NCI-H2196 (cell line): ENCODE measurements at regions not wholly inside any gene's neighbourhood (a gene's known extent, or its start where the extent isn't known, plus 50 kb on each side); places are given as distances from the start of the nearest gene placed in this dataset.
"Not testable (repeated sequence)": the region's sequence is repeated elsewhere in the genome, so short reads cannot be mapped to it uniquely, and the experiment has no call there.

Source experiments
- DNase-seq: peaks from one replicate; lab custom pipeline; 2025; ENCODE audit not compliant: unreplicated experiment; lab: John Stamatoyannopoulos, UW

DNA sequence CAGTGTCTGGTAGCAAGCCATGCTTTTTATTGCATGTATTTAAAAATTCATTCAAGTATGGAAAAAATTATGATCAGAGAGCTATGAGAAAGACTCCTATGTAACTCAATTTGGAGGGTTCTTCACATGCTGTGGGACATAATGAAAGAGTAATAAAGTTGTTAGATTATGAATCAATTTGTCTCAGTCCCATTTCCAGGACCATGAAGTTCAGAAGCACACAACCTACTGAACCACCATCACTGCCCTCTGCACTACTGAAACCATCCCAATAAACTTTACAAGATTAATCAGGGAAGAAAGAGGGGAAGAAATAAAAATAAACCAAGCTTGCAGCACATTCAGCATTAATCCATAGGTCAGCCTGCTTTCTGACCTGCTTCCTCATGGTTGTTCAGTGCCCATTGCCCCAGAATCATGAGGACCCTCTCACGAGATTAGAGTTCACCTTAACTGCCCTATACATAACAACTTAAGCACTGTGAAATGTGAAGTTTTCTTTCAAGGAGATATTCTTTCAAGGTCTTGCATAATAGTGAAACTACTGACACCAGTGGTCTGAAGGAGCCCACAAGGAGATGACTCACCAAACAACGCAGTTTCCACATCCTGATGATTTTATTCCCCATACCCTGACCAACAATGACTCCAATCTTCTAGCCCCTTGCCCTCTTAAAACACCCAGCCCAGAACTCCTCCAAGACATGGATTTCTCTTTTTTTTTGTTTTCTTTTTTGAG, 171.5 kb upstream of the ADCY1 start:
- no peak for DNase-seq

DNA sequence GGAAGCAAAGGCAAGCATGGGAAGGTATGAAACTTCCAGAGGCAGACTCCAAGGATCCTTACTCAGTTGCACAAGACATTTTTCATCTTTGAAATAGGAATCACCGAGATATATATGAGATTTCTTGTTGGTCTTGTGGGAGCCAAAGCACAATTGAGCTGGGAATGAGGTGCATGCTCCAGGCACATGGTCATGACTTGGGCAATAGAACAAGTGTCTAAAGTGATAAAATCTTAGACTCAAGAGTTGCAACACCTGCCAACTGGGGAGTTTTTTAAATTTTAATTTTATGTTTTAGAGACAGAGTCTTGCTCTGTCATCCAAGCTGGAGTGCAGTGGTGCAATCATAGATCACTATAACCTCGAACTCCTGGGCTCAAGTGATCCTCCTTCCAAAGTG, 169.5 kb upstream of the ADCY1 start:
- no peak for DNase-seq

DNA sequence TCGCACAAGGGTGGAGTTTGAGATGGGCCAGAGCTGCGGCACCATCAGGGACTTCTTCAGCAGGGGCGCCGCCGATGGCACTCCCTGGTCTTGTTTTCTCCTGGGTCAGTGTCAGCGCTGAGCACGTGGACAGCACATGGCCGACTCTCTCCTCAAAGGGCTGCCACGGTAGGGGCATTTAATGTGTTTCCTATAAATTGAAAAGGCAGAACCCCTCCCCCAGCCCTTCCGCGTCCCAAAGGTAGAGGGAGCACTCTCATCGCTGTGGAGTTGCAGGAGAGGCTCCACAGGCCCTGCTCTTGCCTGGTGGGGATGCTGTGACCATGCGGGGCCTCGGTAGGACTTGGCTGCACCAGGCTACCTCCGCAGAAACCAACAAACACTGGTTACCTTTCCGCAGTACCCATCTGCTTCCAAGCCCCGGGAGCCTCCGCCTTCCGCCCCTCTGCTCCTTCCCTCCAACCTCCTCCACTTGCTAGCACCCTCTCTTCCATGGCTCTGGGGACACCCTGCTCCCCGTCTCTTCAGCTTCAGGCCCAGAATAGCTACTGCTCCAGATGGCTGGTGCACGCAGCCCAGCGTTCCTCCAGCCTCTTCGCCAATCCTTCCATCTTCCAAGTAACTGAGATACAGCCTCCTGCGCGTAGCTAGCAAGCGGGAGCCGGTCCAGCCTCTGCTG, 166.3 kb upstream of the ADCY1 start:
- peak; percentile 5 for DNase-seq

DNA sequence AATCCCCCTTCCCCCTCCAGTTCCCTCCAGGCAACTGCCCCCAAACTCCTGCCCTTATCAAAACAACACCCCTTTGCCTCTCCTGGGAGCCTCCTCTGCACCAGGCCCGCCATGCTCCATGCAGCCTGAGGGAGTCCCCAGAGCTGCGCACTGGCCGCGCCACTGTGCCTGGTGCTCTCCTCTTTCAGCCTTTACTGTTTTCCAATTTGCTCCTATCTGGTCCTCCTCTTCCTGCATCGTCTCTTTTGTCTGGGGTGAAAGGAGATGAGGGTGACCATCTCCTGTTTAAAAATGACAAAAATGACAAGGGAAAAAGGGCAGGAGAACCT, 165.8 kb upstream of the ADCY1 start:
- DNase-seq = no peak

DNA sequence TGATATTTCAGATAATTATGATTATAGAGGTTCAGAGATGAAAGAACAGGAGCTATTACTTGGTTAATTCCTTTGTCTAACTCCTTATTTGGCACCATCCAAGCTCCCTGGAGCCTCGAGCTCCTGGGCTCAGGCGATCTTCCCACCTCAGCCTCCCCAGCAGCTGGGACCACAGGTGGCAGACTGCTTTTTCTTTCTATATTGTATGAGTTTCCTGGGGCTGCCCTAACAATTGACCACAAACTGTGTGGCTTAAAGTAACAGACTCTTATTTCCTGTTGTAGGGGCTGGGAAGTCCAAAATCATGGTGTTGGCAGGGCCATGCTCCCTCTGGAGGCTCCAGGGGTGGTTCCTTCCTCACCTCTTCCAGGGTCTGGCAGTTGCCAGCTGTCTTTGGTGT, 163.3 kb upstream of the ADCY1 start:
- no peak for DNase-seq

DNA sequence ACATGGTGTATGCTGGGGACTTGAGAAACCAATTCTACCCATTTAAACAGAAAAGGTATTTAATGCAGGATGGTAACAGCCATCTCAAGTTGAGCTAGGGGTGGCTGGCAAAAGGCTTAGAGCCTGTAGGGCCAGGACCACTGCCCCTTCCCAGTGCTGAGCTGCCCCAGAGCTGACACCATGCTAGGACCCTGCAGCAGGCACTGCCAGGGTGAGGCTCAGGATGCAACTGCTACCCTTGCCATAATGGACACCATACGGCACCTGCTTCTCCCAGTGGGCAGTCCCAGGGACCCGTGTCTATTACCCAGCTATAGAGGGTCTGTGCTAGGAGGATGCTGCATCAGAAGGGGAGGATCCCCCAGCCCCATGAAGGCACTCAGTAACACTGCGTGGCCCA, 160.7 kb upstream of the ADCY1 start:
- DNase-seq = no peak

DNA sequence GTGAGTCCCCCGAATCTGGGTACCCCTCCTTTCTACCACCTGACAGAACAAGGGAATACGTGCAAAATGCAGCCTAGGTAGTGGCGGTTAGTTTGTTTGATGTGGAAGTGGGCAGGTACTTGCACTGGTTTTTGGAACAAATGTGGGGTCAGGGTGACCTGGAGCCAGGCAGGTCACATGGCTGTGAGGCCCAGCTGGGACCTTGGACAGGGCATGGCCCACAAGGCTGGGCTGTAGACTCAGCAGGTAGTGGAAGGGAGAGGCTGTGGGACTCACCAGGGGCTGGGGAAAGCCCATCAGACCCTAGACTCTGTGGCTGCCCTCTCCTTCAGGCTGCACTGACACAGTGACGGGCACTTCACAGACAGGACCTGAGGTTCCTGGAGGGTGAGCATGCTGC, 159.9 kb upstream of the ADCY1 start:
- DNase-seq = no peak

DNA sequence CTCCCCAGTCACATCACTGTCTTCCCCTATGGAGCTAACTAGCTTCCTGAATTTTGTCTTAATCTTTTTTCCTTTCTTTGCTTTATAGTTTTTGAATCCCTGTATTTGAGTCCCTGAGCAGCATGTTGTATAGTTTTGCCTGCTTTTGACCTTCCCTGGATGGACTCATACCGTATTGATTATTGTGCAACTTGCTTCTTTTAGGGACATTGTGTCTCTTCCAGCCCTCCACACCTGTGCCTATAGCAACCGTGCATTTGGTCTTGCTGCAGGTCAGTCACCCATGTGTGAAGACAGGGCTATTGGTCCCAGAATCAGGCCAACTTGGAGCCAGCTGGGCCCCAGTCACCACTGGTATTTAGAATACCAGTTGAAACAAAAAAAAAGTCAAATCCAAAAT, 158.9 kb upstream of the ADCY1 start:
- no peak for DNase-seq

DNA sequence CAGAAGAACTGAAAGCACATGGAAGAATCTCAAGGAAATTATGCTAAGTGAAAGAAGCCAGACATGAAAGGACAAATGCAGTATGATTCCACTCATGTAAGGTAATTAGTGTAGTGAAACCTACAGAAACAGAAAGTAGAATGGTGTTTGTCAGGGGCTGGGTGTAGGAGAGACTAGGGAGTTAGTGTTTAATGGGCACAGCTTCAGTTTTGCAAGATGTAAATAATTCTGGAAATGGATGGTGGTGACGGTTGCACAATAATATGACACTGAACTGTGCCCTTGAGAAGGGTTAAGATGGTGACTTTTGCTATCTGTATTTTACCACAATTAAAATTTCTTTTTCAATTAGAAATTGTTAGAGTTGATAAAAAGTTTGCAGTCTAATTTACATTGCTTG, 157.3 kb upstream of the ADCY1 start:
- DNase-seq = no peak

DNA sequence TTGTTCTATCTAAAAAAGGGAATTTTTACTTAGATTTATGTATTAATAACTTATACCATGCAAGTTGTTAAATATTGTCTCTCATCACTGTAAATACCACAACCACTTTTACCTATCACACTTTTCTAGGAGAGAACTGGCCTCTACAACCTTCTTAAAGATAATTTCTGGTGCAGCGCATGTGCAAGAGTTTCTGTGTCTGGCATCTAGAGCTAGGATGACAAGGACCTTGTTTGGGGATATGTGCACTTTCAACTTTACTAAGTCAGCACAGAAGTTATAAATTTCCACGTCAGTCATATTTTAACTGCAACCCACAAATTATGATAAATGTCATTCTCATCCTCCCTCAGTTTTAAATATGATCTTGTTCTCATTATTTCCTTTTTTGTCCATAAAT, 156.9 kb upstream of the ADCY1 start:
- no peak for DNase-seq

DNA sequence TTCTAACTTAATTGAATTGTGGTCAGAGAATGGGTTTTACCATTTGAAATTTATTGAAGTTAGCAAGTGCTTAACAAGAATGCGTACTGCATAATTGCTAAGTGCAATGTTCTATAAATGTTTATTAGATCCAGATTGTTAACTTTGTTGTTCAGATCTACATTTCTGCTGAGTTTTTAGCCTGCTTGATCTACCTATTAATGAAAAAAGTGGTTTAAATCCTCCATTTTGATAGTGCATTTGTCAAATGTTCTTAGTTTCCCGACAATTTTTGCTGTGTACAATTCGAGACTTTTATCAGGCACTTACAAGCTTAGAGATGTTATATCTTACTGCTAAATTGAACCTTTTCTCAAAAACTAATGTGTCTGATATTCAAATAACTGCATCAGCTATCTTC, 156.4 kb upstream of the ADCY1 start:
- no peak for DNase-seq

DNA sequence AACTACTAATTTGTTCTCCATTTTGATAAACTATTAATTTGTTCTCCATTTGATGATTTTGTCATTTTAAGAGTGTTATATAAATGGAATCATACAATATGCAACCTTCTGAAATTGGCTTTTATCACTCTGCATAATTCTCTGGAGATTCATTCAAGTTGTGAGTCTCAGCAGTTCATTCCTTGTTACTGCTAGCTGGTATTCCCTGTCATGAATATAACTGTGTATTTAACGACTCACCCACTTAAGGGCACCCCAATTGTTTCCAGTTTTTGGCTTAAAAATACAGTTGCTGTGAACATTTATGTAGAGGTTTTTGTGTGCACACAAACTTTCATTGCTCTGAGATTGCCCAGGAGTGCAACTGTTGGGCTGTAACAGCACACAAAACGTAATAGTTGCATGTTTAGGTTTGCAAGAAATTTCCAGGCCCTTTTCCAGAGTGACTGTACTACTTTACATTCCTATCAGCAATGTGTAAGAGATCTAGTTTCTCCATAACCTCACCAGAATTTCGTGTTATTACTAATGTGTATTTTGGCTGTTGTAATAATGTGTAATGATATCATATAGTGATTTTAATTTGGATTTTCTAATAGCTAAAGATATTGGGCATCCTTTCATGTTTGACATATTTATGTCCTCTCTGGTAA, 153.2 kb upstream of the ADCY1 start:
- DNase-seq = no peak

DNA sequence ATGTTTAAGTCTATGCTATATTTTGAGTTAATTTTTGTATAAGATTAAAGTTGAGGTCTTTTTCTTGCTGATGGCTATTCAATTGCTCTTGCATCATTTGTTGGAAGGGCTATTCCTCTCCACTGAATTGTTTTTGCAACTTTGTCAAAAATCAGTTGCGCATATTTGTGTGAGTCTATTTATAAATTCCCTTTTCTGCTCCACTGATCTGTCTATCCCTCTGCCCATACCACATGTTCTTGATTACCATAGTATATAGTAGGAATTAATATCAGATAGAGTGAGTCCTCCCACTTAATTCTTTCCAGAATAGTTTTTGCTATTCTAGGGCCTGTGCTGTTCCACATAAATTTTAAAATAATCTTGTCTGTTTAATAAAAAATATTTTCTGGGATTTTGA, 152.4 kb upstream of the ADCY1 start:
- no peak for DNase-seq

DNA sequence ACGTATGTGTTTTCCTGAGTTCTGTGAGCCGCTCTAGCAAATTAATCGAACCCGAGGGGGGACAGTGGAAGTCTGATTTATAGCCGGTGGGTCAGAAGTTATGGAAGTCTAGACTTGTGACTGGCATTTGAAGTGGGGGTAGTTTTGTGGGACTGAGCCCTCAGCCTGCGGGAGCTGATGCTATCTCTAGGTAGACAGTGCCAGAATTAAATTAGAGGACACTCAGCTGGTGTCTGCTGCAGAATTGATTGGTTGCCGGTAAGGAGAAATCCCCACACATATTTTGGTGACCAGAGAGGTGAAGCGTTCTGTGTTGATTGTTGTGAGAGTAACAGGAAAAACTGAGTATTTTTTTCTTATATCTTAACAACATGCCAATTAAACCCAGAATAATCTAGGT, 143.8 kb upstream of the ADCY1 start:
- DNase-seq = no peak

DNA sequence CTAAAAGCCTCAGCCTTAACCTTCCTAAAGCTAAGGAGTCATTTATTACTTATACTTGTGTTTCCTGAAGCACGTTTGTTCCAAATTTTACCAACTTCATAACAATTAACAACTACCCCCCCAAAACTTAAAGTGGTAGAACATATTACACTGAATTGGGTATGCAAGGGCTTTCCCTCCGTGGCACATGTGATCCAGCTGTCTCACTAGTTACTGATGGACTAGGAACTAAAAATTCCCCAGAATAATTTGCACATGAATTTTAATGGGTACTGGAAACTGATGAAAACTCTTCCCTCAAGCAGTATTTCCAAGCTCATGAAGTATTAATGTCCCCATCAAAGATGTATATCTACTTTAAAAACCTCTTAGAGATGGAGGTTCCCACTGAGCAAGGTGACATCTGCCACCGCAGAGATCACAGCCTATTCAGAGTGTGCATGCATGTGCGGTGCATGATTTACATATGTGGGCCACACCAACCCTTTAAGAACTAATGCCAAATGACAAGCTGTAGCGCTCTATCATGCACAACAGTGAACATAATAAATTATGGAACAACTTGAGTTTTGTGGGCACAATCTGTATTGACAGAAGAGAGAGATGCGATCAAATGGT, 139.9 kb upstream of the ADCY1 start:
- no peak for DNase-seq

DNA sequence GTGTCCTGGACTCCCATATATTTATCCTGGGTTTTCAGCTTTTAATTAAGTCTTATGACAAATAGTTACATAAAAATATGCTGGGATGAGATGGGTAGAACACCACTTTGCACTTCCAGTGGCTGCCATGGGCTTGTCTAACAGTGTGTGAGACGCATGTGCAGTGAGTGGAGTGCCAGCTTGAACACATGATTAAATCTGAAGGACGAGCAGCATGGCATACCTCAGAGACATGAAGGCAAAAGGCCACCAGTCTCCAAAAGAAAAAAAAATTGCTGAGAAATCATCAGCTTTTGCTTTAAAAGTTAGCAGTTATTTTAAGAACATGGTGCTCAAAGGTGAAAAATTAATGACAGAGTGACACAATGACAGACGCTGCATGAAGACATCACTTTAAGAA, 139.0 kb upstream of the ADCY1 start:
- DNase-seq = no peak

DNA sequence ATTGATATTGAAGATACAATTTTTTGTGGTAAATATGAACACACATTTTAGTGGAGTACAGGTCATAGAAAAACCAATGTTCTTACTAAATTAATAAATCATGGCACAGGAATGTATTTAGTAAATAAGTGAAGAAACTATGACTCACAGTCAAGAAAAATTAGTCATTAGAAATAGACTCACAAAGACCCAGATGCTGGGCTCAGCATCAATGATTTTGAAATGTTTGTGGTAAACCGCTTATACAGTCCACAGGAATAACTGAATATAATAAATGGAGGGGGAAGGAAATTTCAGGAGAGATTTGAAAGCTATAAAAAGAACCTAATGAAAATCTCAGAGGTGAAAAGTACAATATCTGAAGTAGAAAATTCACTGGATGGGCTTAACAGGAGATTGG, 138.3 kb upstream of the ADCY1 start:
- no peak for DNase-seq

DNA sequence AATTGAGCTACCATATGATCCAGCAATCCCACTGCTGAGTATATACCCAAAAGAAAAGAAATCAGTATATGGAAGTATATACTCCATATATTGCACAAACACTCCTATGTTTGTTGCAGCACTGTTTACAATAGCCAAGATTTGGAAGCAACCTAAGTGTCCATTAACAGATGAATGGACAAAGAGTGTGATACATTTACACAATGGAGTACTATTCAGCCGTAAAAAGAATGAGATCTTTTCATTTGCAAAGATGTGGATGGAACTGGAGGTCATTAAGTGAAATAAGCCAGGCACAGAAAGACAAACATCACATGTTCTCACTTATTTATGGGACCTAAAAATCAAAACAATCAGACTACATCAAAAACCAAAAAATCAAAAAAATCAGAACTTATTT, 133.4 kb upstream of the ADCY1 start:
- DNase-seq = not testable (repeated sequence)

DNA sequence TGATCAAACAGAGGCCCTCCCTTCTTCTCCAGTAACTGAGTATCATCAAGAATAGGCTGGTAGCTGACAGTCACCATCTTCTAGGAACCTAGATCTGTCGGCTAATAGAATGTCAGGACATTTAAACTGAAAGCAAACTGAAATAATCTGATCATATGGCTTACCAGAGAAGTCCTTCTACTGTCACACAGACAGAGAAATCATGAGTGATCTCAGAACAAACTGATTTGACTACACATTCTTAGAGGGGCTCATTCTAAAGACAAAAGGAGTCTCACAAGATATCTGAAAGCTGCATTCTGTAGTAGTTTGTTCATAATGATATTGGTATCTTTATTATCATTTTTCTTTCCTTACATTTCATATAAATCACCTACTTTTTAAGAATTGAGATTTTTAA, 130.9 kb upstream of the ADCY1 start:
- no peak for DNase-seq

DNA sequence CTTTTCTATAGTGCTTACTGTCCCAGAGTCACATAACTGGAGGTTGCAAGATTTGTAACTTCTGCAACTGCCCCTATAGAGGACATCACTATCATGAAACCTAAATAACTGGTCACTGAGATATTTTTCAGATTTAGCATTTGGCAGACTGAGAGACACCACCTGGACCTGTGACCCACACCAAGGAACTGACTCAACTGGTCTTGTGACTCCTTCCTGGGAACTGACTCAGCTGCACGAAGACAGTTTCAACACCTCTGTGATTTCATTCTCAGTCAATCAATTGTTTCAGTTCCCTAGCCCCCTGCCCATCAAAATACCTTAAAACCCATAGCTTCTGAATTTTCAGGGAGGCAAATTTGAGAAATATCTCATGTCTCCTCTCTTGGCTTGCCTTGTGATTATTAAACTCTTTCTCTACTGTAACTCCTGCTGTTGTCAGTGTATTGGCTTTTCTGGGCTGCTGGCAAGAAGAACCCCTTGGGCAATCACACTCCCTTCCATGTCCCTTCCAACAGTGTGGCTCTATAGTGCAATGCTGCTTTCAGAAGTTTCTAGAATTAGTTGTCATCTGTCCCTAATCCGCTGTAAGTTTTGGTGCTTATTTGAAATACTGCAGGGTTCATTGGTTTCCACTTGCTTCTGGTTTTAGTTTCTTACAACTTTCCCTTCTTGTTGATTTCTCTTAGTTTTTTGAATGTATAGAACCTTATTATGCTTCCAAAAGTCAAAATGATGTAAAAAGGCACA, 127.8 kb upstream of the ADCY1 start:
- no peak for DNase-seq

DNA sequence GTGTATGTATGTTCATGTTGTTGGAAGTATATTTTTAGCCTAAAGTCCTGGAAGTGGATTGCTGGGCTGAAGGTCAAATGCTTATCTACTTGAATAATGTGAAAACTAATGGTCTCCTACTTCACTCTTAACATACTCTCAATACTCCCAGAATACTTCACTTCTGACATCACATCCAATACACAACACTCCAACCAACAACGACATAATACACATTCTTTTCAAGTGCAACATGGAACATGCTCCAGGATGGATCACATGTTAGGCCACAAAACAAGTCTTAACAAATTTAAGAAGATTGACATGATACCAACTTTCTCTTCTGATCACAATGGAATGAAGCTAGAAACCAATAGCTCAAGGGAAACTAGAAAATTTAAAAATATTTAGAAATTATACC, 126.9 kb upstream of the ADCY1 start:
- DNase-seq = no peak
